ENCODE measurements at regions not wholly inside any gene's neighbourhood (a gene's known extent, or its start where the extent isn't known, plus 50 kb on each side); places are given as distances from the start of the nearest gene placed in this dataset.

- TF ChIP-seq CTCF (IDR thresholded peaks at IDR 0.05) (no peak), POLR2AphosphoS5 (IDR thresholded peaks at IDR 0.05) (no peak), EP300 (IDR thresholded peaks at IDR 0.05) (no peak)
These were observed 1005.4 kb downstream of the ADGRL2 start for GRCh38 chr1:82806133-82806532.
